Urinary bladder (tissue), 3 donors: ENCODE measurements at regions not wholly inside any gene's neighbourhood (a gene's known extent, or its start where the extent isn't known, plus 50 kb on each side); places are given as distances from the start of the nearest gene placed in this dataset.
"Not testable (repeated sequence)": the region's sequence is repeated elsewhere in the genome, so short reads cannot be mapped to it uniquely, and the experiment has no call there.

Experiments used
- DNase-seq: peaks from one replicate; pipeline ENCODE4 v3.0.0-alpha.2; 2015; ENCODE audit errors: extremely low spot score
- H3K27ac ChIP-seq: one replicate; pipeline ENCODE4 v1.5.1; 2013; ENCODE audit warnings: low read depth, mild to moderate bottlenecking, moderate library complexity
- H3K36me3 ChIP-seq: one replicate; pipeline ENCODE4 v1.6.1; 2013; ENCODE audit warnings: mild to moderate bottlenecking, moderate library complexity; ENCODE audit not compliant: insufficient read depth
- H3K4me1 ChIP-seq: one replicate; pipeline ENCODE4 v1.6.1; 2013; ENCODE audit warnings: mild to moderate bottlenecking, moderate library complexity; ENCODE audit not compliant: insufficient read depth
- H3K4me3 ChIP-seq: one replicate; pipeline ENCODE4 v1.5.1; 2013; ENCODE audit warnings: low read depth, low read length
- WGBS: extraction: QIAGEN DNeasy Blood & Tissue Kit; methylation state at CpG from one replicate; pipeline ENCODE4 v1.1.7; 2013; 5-methylcytosine and 5-hydroxymethylcytosine counted together
- donor health status: healthy with polysubstance abuse.
- donor health status: healthy.

DNA sequence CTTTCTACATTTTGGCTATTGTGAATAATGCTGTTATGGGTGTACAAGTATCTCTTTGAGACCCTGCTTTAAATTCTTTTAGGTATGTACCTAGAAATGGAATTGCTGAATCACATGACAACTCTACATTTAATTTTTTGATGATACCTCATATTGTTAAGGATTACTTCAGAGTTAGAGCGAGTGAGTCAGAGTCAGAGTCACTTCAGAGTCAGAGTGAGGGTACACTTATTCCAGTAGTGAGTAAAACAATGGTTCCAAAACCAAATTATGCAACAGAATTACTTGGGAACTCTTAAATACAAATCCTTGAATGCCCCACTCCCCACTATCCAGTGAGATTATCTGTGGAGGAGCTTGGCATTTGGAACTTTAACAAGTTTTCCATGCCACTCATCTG lies 50.3 kb upstream of the SNRK start:
- Histone ChIP-seq H3K27ac (no peak overlapping the region), H3K36me3 (no peaks in the 10 kb centered on the region), H3K4me1 (no peaks in the 10 kb centered on the region), H3K4me3 (no peak overlapping the region)
- no peak for DNase-seq
- 95% methylated on average over 1 of the region's 1 CpG for WGBS

DNA sequence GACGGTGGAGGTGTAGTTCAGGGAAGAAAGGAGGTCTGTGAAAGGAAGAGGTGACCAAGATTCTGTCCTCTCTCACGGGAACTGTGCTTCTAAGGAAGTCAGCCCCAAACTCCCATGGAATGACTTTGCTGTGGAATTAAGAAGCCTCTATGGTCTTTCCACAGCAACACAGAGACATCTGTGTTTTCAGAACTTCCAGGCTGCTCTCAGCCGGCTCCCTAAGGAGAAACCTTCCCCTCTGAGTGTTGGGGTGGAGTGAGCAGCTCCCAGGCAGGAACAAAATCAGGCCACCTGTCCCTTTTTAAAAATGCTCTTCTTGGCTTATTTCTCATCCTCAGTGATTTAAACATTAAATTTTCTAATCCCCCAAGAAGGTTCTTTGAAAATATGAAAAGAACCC lies 53.3 kb upstream of the SNRK start:
- no peaks in the 10 kb centered on the region for H3K4me1 ChIP-seq
- no peak overlapping the region for H3K4me3 ChIP-seq
- no peak overlapping the region for H3K27ac ChIP-seq
- 76% methylated on average over 3 of the region's 3 CpGs for WGBS
- H3K36me3 ChIP-seq, result no peaks in the 10 kb centered on the region
- DNase-seq, result no peak

DNA sequence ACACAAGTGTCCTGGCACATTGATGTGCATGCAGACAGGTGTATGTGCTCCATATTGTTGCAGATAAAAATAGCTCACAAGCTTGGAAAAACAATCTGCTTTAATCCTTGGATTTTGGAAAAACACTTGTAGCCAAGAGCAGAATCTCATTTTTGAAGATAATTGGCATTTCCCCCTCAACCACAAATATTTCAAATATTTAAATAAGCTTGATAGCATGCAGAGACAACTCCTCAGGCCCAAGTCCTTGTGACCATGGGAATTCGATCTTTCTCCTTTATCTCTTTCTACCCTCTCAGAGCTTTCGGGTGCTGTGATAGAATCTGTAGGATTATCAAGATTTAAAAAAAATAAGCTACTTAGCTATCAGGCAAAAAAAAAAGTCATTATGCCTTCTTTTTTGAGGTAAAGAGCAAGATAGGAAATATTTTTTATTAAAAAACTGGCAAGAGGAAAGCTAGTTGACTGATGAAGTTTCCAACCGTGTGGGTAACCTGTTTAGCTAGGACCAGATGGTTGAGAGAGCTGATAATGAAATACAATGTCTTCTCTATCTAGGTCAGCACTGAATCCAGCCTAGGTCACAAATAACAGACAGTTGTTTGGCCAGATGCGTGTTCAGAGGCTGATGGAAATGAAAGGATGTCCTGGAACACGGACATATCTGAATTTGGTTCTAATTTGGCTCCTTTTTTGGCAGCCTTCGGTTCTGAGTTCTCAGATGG lies 54.9 kb upstream of the SNRK start:
- WGBS, result 57% methylated on average over 6 of the region's 6 CpGs
- H3K36me3 ChIP-seq, result no peaks in the 10 kb centered on the region
- no peaks in the 10 kb centered on the region for H3K4me1 ChIP-seq
- no peak overlapping the region for H3K4me3 ChIP-seq
- DNase-seq, result no peak
- no peak overlapping the region for H3K27ac ChIP-seq

DNA sequence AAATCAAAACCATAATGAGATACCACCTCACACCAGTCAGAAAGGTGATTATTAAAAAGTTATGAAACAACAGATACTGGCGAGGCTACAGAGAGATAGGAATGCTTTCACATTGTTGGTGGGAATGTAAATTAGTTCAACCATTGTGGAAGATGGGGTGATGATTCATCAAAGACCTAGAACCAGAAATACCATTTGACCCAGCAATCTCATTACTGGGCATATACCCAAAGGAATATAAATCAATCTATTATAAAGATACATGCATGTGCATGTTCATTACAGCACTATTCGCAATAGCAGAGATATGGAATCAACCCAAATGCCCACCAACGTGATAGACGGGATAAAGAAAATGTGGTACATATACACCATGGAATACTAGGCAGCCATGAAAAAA lies 56.5 kb upstream of the SNRK start:
- H3K36me3 ChIP-seq, H3K27ac ChIP-seq, H3K4me1 ChIP-seq, H3K4me3 ChIP-seq, DNase-seq: not testable (repeated sequence)
- 83% methylated on average over 4 of the region's 4 CpGs for WGBS

DNA sequence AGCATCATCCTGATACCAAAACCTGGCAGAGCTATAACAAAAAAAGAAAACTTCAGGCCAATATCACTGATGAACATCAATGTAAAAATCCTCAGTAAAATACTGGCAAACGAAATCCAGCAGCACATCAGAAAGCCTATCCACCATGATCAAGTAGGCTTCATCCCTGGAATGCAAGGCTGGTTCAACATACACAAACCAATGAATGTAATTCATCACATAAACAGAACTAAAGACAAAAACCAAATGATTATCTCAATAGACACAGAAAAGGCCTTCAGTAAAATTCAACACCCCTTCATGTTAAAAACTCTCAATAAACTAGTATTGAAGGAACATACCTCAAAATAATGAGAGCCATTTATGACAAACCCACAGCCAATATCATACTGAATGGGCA lies 58.7 kb upstream of the SNRK start:
- not testable (repeated sequence) for H3K4me3 ChIP-seq, H3K4me1 ChIP-seq, H3K36me3 ChIP-seq, H3K27ac ChIP-seq, DNase-seq
- WGBS, result 60% methylated on average over 1 of the region's 1 CpG

DNA sequence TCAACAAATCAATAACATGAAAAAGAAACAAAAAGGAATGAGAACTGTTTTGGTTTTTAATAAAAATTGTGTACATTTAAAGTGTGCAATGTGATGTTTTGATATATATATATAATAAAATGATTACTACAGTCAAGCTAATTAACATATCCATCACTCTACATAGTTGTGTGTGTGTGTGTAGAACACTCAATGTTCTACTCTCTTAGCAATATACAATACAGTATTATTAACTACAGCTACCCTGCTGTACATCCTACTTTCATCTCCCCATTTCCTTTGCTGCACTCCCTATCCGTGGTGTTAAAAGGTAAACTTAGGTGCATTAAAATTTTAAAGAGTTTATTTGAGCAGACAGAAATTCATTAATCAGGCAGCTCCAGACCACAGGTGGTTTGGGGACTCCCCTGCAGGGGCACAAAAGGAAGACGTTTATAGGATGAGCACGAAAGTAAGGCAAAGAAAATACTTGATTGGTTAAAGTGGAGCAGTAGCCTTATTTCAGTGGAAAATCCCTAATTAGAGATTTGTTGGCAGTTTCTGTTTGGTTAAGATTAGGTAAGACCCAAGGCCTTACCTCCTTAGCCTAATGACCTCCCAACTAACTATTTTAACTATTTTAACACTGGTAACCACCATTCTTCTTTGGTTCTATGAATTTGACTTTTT lies 61.8 kb upstream of the SNRK start:
- DNase-seq, result no peak
- WGBS, result 75% methylated on average over 3 of the region's 3 CpGs
- no peaks in the 10 kb centered on the region for H3K36me3 ChIP-seq
- H3K27ac ChIP-seq, result no peak overlapping the region
- H3K4me1 ChIP-seq, result no peaks in the 10 kb centered on the region
- H3K4me3 ChIP-seq, result no peak overlapping the region

DNA sequence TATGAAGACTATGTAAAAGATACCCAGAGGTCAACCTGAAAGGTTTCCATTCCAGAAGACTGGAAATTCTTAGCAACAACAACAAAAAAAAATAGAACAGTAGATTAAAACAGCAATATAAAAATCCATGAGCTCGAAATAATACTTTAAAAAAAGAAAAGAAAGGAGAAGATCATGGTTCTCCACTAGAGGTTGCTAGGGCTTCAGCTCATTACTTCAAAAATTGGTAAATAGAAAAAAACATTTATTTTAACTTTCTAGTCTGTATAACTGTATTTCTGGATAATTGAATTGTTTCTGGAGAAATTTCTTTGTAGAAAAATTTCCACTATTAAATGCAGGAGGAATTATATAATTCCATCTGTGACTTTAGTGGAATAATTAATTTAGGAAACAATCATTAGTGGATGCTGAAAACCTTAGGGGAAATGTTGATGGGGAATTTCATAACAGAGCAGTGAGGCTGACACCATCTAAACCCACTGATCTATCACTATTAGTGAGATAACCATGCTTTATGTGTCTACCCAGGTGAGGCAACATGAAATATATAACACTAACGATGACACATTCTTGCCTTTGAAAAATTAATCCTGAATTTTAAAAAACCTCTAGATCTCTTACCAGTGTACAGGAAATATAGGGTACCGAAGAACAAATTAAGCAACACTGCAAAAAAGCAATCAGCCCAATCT lies 62.5 kb upstream of the SNRK start:
- Histone ChIP-seq H3K27ac (no peak overlapping the region), H3K4me3 (no peak overlapping the region), H3K4me1 (no peaks in the 10 kb centered on the region), H3K36me3 (no peaks in the 10 kb centered on the region)
- WGBS, result 79% methylated on average over 3 of the region's 3 CpGs
- DNase-seq, result no peak

DNA sequence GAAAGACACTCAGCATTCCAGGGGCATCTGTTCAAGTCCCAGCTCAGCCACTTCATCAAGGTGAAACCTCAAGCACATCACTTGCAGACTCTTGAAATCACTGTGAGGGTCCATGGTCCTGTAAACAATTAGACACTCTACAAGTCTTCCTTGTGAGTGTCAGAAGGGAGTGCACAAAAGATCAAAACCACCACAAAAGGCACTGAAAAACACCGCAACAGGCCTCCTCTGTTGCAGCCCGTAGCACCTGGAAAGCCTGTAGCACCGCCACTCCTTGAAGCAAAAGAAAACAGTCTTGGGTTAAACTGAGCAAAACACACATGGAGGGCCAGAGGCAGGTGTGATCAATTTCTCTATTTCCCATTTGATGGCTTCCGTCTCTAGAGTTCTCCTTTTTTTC lies 63.8 kb upstream of the SNRK start:
- Histone ChIP-seq H3K36me3 (no peaks in the 10 kb centered on the region), H3K27ac (no peak overlapping the region), H3K4me1 (no peaks in the 10 kb centered on the region), H3K4me3 (no peak overlapping the region)
- WGBS, result 94% methylated on average over 4 of the region's 4 CpGs
- DNase-seq, result no peak

DNA sequence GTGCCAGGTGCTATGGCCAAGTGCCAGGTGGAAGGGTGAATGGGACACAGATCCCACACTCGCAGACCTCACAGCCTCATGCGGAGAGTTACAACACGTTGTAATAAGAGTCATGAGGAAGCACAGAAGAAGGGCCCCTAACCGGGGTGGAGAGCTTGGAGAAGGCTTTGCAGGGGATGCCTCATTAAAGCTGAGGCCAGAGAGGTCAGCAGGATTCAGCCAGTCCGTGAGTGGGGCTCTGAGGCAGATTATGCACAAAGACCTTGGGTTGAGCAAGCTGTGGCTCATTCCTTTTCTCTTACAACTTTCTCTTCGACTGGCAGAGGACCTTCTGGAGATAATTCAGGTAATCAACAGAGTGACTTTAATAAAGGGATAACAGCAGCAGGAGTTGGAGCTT lies 65.3 kb upstream of the SNRK start:
- Histone ChIP-seq H3K4me3 (no peak overlapping the region), H3K4me1 (no peaks in the 10 kb centered on the region), H3K27ac (no peak overlapping the region), H3K36me3 (no peaks in the 10 kb centered on the region)
- no peak for DNase-seq
- WGBS, result 54% methylated on average over 6 of the region's 6 CpGs

DNA sequence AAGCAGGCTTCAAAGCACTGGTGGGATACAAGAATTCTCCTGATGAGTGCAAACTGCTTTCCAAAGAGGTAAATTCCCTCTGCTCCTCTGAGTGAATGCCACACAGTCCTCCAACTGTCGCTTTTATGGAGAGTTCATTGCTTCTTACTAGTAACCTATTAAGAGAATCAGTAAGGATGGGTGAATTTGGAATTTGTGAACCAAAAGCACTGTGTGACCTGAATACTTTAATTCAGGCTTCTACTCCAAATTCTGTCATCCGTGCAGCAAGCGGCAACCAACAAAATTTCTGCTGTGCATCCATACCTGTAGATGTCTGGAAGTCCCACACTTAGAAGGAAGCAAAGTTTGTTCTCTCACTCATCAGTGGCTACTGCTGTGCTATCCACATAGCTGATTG lies 66.7 kb upstream of the SNRK start:
- 95% methylated on average over 3 of the region's 3 CpGs for WGBS
- no peaks in the 10 kb centered on the region for H3K4me1 ChIP-seq
- H3K27ac ChIP-seq, result no peak overlapping the region

DNA sequence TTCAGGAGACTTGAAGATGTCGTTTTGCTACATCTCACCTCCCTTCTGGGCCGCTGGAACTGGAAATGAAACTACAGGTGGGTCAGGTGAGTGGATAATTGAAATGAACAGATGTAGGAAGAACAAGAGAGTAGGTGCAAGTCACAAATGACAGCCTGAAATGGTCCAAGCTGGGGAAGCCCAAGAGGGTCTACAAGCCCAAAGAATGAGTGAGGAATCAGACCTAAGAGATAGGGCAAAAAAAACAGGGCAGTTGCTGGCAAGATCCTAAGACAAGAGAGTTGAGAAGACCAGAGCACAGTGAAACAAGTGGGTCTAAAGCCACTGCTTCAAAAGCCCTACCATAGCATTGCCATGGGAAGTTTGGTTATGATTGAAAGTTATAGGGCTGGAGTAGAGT lies 67.4 kb upstream of the SNRK start:
- DNase-seq, result no peak
- H3K27ac ChIP-seq, result no peak overlapping the region
- 88% methylated on average over 2 of the region's 2 CpGs for WGBS

More for the DNA sequence above, 66.7 kb upstream of the SNRK start:
- Histone ChIP-seq H3K36me3 (no peaks in the 10 kb centered on the region), H3K4me3 (no peak overlapping the region)
- DNase-seq, result no peak

DNA sequence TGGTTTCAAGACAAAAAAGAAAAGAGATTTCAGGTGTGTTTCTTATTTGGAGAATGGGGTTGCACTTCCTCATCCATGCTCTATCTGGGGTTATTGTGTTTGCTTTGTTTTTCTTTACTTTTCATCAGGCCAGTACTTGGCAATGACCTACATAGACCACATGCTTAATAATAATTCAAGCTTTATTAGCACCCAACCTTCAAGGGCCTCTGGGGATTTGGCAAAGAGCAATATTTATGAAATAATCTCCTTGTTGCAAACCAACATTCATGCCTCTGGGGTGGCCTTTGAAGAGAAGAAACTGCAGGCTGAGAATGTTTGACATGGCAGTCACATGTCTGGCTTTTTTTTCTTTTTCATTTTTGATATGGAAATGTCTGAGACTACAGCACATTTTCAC lies 68.2 kb upstream of the SNRK start:
- H3K4me3 ChIP-seq, result no peak overlapping the region
- no peaks in the 10 kb centered on the region for H3K36me3 ChIP-seq
- no peak for DNase-seq
- no peak overlapping the region for H3K27ac ChIP-seq
- H3K4me1 ChIP-seq, result no peaks in the 10 kb centered on the region

More for the DNA sequence above, 67.4 kb upstream of the SNRK start:
- H3K4me3 ChIP-seq, result no peak overlapping the region
- no peaks in the 10 kb centered on the region for H3K36me3 ChIP-seq
- no peaks in the 10 kb centered on the region for H3K4me1 ChIP-seq

DNA sequence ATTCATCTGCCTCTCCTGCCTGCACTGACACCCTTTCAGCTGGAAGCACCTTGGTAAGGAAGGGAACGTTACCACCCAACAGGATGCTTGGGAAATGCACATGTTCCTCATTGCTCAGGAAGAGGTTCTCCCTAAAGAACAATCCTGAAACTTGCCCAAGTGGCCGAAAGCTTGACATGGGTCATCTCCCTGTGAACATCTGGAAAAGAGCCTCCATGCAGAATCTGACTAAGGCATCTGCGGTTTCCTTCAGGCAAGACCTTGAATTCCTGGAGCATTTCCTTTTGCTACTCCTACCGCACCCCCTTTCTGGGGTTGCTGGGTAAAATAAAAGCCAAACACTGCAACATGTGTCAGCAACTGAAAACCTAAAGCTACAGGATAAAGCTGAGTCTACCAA lies 68.7 kb upstream of the SNRK start:
- Histone ChIP-seq H3K36me3 (no peaks in the 10 kb centered on the region), H3K4me3 (no peak overlapping the region), H3K27ac (no peak overlapping the region), H3K4me1 (no peaks in the 10 kb centered on the region)
- no peak for DNase-seq
- 86% methylated on average over 4 of the region's 4 CpGs for WGBS

DNA sequence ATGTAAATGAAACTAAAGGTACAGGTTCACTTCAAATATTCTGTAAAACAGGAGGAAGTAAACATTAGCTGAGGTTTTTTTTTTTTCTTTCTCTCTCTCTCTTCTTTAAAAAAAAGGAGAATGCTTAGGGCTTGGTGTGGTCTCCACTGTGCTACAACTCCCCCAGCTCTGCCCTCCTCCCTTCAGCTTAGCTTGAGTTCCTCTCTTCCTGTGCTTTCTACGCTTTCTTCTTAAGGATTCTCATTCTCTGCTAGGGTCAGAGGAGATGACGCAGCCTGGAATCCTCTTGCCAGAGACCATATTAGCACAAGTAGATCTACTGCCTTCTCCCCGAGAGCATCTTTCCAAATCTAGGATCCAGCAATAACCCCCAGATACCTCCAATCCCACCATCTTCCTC lies 69.1 kb upstream of the SNRK start:
- DNase-seq, result no peak
- Histone ChIP-seq H3K4me3 (no peak overlapping the region), H3K36me3 (no peaks in the 10 kb centered on the region), H3K27ac (no peak overlapping the region), H3K4me1 (no peaks in the 10 kb centered on the region)
- 85% methylated on average over 3 of the region's 3 CpGs for WGBS
